HG03432 (cell line): ENCODE measurements at regions not wholly inside any gene's neighbourhood (a gene's known extent, or its start where the extent isn't known, plus 50 kb on each side); places are given as distances from the start of the nearest gene placed in this dataset.

Experiments
- ATAC-seq: cut with Tn5 transposase; IDR thresholded peaks from one replicate; pipeline ENCODE4 v1.9.1; 2021; ENCODE audit warnings: mild to moderate bottlenecking, moderate library complexity; ENCODE audit not compliant: unreplicated experiment

GRCh38 chr5:92472981-92473566 is 1090.0 kb upstream of the ARRDC3 start:
- no peak for ATAC-seq

DNA sequence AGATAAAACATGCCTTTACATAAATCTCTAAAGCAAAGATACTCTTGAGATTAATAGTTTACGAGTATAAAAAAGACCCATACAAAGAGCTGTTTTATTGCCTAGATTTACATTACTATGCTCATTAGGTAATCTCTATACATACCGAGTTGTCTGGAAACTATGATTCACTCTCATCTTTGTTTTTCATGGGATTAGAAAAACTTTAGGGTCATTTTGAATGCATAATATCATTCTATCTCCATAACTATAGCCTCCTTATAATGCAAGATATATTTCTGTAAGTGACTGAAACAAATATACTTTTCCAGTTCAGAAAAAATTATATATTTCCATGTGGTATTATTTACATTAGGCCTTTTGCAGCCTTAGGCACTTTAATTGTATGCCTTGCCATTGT is 1088.7 kb upstream of the ARRDC3 start:
- ATAC-seq: no peak

GRCh38 chr5:92470770-92471169 is 1087.7 kb upstream of the ARRDC3 start:
- no peak for ATAC-seq

GRCh38 chr5:92468295-92468694 is 1085.2 kb upstream of the ARRDC3 start:
- no peak for ATAC-seq

DNA sequence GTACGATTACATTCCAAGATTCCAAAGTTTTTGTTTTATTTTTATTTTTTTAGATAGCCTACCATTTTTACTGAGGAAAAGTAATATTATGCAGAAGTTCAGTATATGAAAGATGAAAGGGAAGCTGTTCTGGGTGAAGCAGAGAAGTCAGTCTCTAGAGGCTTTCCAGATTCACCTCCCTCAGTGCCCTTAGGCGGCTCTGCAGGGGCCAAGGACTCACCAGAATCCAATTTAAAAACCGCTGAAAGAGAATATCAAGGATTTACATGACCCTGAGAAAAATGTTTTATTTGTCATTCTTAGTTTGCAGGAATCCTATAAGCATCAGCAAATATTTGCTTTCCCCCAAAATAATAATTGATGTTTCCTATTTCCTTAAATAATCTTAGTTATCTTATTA is 1084.6 kb upstream of the ARRDC3 start:
- no peak for ATAC-seq

GRCh38 chr5:92460505-92460904 is 1077.4 kb upstream of the ARRDC3 start:
- peak; percentile 67 for ATAC-seq

DNA sequence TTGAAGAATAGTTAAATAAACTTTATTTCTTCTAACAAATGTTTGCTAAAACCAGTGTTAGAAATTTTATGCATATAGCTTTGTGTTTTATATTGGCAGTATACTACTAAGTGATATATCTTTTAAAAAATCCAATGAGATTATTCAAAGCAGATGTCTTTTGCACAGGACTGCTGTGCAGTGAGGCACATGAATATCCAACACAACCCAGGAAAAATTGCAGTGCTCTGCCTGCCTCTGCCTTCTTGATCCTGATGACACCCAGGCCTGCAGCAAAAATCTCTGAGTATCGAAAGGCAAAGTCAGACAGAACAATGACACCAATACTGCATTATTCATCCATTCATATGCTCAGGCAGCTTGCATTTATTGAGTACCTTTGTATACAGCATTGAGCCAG is 1076.5 kb upstream of the ARRDC3 start:
- no peak for ATAC-seq

- peak; percentile 100 for ATAC-seq
These were observed 1071.9 kb upstream of the ARRDC3 start for GRCh38 chr5:92455011-92455410.

DNA sequence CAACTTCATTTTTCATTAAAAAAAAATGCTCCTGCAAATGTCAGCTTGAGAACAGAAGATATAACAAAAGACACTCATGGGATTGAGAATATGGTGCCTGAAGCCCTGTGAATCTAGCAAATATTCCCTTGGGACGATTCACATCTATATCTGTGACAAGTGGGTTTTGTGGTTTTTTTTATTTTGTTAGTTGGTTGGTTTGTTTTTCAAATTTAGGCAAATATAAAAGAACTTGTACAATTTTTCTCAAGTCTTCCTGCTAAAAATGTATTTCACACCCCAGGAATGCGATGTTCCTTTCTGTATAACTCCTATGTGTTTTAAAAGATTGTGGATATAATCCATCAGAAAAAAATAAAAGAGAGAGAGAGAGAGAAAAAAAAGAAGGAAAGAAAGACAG is 1061.8 kb upstream of the ARRDC3 start:
- ATAC-seq: no peak

- no peak for ATAC-seq
These were observed 1052.7 kb upstream of the ARRDC3 start for GRCh38 chr5:92435781-92436180.

DNA sequence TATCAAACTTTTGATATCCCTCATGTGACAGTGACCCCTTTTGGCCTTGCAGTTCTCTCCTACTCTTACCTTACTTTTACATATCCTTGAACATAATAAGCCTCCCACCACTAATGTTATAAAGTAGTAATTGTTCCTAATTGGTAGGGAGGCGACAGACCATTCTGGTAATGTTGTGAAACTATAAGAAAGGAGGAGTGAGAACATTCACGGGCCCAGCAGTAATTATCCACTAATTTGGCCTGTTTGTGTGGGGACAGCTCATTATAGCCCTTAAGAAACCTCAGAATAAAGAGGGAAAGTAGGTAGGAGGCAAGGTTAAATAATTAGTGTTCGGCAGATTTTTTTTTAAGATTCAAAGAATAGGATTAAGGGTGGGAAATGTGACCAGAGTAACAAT is 1046.5 kb upstream of the ARRDC3 start:
- no peak for ATAC-seq

DNA sequence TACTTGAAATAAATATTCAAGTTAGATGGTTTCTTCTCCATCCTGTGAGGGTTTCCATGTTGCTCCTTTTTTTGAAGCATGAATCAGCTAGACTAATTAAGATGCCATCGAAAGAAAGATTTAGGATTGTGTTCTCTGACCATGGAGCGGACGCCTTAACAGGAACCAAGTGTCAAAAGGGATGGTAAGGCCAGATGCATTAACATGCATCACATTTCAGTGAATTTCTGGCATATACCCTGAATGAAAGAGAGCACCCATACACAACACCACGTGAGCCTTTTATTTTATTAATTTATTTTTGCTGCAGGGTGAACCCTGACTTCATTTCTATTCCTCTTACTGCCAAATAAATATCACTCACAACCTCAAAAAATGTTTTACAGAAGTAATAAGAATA is 1045.3 kb upstream of the ARRDC3 start:
- no peak for ATAC-seq

GRCh38 chr5:92424785-92425426 is 1041.8 kb upstream of the ARRDC3 start:
- peak; percentile 57 for ATAC-seq

DNA sequence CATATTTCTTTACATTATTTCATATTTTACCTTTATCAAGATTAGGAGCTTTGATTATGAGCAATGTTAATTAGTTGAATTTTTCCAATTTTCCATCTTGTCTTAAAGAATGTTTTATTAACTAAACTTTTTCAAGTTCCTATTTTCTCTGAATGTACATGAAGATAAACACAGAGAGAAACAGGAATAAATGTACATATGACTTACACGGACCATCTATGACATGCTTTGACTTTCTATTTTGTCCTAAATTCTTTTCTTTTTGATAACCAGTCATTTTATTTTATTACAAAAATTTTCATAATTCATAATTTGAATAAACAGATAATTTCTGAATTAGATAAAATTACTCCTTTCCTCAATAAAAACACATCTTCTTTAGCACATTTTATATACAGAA is 1038.8 kb upstream of the ARRDC3 start:
- no peak for ATAC-seq

GRCh38 chr5:92421196-92421595 is 1038.1 kb upstream of the ARRDC3 start:
- no peak for ATAC-seq

- ATAC-seq: no peak
These were observed 1036.1 kb upstream of the ARRDC3 start for GRCh38 chr5:92419261-92419660.

GRCh38 chr5:92418341-92418740 is 1035.2 kb upstream of the ARRDC3 start:
- no peak for ATAC-seq

DNA sequence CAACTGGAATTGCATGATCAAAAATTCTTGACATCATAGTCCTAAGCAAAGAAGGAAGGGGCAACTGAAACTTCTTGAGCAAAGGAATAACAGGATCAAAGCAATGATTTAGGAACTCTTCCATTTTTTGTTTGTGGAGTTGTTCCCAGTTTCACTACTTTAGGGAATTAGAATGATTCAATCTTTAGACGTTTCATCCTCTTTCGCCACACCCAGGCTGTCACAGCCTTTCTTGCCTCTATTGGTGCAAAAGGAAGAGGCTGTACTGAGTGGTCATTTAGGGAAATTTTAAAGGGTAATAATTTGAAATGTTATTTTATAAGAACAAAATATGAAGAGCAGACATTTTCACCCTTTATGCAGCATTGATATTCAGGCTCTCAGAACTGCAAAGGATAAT is 1026.0 kb upstream of the ARRDC3 start:
- ATAC-seq: no peak

- no peak for ATAC-seq
These were observed 1020.0 kb upstream of the ARRDC3 start for GRCh38 chr5:92402956-92403702.

DNA sequence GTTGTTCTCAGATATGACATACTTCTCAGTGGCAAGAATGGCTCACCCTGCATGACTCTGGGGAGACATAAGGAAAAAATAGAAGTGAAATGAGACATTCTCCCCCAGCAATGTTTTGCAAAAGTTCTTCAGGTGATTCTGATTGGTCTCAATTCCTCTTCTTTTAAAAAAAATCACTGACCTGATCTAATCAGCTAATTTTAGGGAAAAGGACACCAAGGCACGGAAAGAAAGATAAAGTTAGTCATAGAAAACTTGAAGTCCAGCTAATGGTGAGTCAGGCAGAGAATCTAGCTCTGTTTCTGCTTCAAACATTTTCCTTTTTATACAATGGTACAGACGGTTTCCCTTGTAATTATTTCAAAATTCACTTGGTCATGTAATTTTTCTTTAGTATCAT is 1018.9 kb upstream of the ARRDC3 start:
- no peak for ATAC-seq

GRCh38 chr5:92401492-92401891 is 1018.4 kb upstream of the ARRDC3 start:
- no peak for ATAC-seq

- ATAC-seq: no peak
These were observed 1011.8 kb upstream of the ARRDC3 start for GRCh38 chr5:92394936-92395335.
